Parathyroid adenoma (tissue), 2 donors: ENCODE measurements at regions not wholly inside any gene's neighbourhood (a gene's known extent, or its start where the extent isn't known, plus 50 kb on each side); places are given as distances from the start of the nearest gene placed in this dataset.
"Not testable (repeated sequence)": the region's sequence is repeated elsewhere in the genome, so short reads cannot be mapped to it uniquely, and the experiment has no call there.

ENCODE experiments used
- H2AFZ ChIP-seq: fragments of 300-600 bp; sonication (generic); one replicate; pipeline ENCODE4 v1.7.0; 2017; ENCODE audit warnings: antibody characterized with exemption, mild to moderate bottlenecking
- H3K27ac ChIP-seq: fragments of 300-600 bp; sonication (generic); one replicate; pipeline ENCODE4 v1.7.0; 2017
- H3K27me3 ChIP-seq: fragments of 300-600 bp; sonication (generic); one replicate; pipeline ENCODE4 v1.7.0; 2017; ENCODE audit warnings: low read length; ENCODE audit not compliant: control insufficient read depth, insufficient read depth
- H3K36me3 ChIP-seq: fragments of 300-600 bp; sonication (generic); one replicate; pipeline ENCODE4 v1.7.0; 2017; ENCODE audit warnings: low read length; ENCODE audit not compliant: control insufficient read depth, insufficient read depth
- H3K4me1 ChIP-seq: fragments of 300-600 bp; sonication (generic); one replicate; pipeline ENCODE4 v1.7.0; 2017; ENCODE audit warnings: control low read depth
- H3K4me2 ChIP-seq: fragments of 300-600 bp; sonication (generic); one replicate; pipeline ENCODE4 v1.7.0; 2017; ENCODE audit warnings: low read length
- H3K4me3 ChIP-seq: fragments of 300-600 bp; sonication (generic); one replicate; pipeline ENCODE4 v1.7.0; 2017; ENCODE audit warnings: low read depth, low read length
- H3K79me2 ChIP-seq: fragments of 300-600 bp; sonication (generic); one replicate; pipeline ENCODE4 v1.7.0; 2017; ENCODE audit warnings: control low read depth
- H3K9ac ChIP-seq: fragments of 300-600 bp; sonication (generic); one replicate; pipeline ENCODE4 v1.7.0; 2017; ENCODE audit warnings: mild to moderate bottlenecking
- H3K9me3 ChIP-seq: fragments of 300-600 bp; sonication (generic); one replicate; pipeline ENCODE4 v1.7.0; 2017; ENCODE audit warnings: low read length; ENCODE audit not compliant: control insufficient read depth
- TF ChIP-seq, protein P1 (sequence below): fragments of 300-600 bp; sonication (generic); IDR thresholded peaks from one replicate; pipeline ENCODE4 v1.7.0; 2017; ENCODE audit warnings: antibody characterized with exemption, mild to moderate bottlenecking
- donor health status: primary hyperparathyroidism.

DNA sequence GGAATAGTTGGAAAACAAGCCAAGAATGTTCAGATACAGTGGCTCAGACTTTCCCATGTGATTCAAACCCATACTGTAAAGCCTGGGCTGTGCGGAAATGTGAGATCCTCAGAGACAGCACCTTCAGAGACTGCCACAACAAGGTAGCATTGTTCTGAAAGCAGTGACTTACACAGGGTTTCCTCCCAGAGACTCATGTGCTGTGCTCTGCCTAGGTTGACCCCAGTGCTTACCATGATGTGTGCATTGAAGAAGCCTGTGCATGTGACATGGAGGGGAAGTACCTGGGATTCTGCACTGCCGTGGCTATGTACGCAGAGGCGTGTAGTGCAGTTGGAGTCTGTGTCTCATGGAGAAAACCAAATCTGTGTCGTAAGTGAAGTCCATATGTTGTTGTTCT lies 219.4 kb downstream of the LRRK2 start:
- Histone ChIP-seq H3K27ac (no peak overlapping the region), H3K9ac (no peak overlapping the region), H3K4me1 (no peaks in the 10 kb centered on the region), H2AFZ (no peak overlapping the region), H3K36me3 (no peaks in the 10 kb centered on the region), H3K9me3 (no peaks in the 10 kb centered on the region), H3K27me3 (no peaks in the 10 kb centered on the region), H3K4me3 (no peak overlapping the region), H3K4me2 (no peak overlapping the region), H3K79me2 (no peaks in the 10 kb centered on the region)
- TF ChIP-seq, protein P1, sequence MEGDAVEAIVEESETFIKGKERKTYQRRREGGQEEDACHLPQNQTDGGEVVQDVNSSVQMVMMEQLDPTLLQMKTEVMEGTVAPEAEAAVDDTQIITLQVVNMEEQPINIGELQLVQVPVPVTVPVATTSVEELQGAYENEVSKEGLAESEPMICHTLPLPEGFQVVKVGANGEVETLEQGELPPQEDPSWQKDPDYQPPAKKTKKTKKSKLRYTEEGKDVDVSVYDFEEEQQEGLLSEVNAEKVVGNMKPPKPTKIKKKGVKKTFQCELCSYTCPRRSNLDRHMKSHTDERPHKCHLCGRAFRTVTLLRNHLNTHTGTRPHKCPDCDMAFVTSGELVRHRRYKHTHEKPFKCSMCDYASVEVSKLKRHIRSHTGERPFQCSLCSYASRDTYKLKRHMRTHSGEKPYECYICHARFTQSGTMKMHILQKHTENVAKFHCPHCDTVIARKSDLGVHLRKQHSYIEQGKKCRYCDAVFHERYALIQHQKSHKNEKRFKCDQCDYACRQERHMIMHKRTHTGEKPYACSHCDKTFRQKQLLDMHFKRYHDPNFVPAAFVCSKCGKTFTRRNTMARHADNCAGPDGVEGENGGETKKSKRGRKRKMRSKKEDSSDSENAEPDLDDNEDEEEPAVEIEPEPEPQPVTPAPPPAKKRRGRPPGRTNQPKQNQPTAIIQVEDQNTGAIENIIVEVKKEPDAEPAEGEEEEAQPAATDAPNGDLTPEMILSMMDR: no peak

GRCh38 chr12:40446385-40446784 lies 221.6 kb downstream of the LRRK2 start:
- Histone ChIP-seq H3K9me3 (no peaks in the 10 kb centered on the region), H3K27me3 (no peaks in the 10 kb centered on the region), H3K27ac (no peak overlapping the region), H3K4me3 (no peak overlapping the region), H3K4me1 (no peaks in the 10 kb centered on the region), H3K4me2 (no peak overlapping the region), H2AFZ (no peak overlapping the region), H3K9ac (no peak overlapping the region), H3K36me3 (no peaks in the 10 kb centered on the region), H3K79me2 (no peaks in the 10 kb centered on the region)
- TF ChIP-seq, protein P1: peak; percentile 9

- not testable (repeated sequence) for H3K36me3 ChIP-seq, H3K79me2 ChIP-seq, H3K4me2 ChIP-seq, H3K4me1 ChIP-seq, H2AFZ ChIP-seq, H3K9me3 ChIP-seq, H3K4me3 ChIP-seq, H3K27me3 ChIP-seq, H3K27ac ChIP-seq, H3K9ac ChIP-seq
These were observed 223.7 kb downstream of the LRRK2 start for GRCh38 chr12:40448523-40448922.

DNA sequence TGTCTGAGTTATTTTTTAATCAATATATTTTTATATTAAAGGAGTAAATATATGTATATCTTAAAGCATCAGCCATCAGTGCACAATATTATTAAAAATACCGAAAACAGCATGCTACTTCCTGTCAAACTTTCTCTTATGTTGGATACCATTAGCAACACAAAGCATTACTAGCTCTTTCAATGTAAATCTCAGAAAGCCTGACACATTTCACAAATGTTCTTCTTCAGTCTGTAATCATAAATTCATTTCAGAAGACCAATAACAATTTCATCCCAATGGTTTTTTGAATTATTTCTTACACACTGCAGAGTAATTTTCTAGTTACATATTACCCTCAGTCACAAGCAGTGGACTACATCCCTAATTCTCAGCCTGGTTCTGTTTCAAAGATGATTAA lies 226.9 kb downstream of the LRRK2 start:
- Histone ChIP-seq H3K9ac (no peak overlapping the region), H3K4me3 (no peak overlapping the region), H3K27me3 (no peaks in the 10 kb centered on the region), H3K27ac (no peak overlapping the region), H2AFZ (no peak overlapping the region), H3K36me3 (no peaks in the 10 kb centered on the region), H3K4me2 (no peak overlapping the region), H3K9me3 (no peaks in the 10 kb centered on the region), H3K4me1 (no peaks in the 10 kb centered on the region), H3K79me2 (no peaks in the 10 kb centered on the region)
- TF ChIP-seq, protein P1: no peak

GRCh38 chr12:40464121-40464520 lies 228.1 kb upstream of the CNTN1 start:
- Histone ChIP-seq H3K27ac (no peak overlapping the region), H2AFZ (no peak overlapping the region), H3K9ac (no peak overlapping the region), H3K36me3 (no peaks in the 10 kb centered on the region), H3K4me2 (no peak overlapping the region), H3K4me3 (no peak overlapping the region), H3K4me1 (no peaks in the 10 kb centered on the region), H3K79me2 (no peaks in the 10 kb centered on the region), H3K9me3 (no peaks in the 10 kb centered on the region), H3K27me3 (no peaks in the 10 kb centered on the region)
- TF ChIP-seq, protein P1: no peak
